ENCODE measurements at regions not wholly inside any gene's neighbourhood (a gene's known extent, or its start where the extent isn't known, plus 50 kb on each side); places are given as distances from the start of the nearest gene placed in this dataset.

GRCh38 chr18:77811503-77811902, 561.9 kb downstream of the GALR1 start:
- H3K4me1 Mint-ChIP-seq: no peaks in the 10 kb centered on the region
- ATAC-seq (ENCODE audit: low read depth in 2 of 2) (no peak), DNase-seq (no peak)
- H3K36me3 ChIP-seq (ENCODE audit: control insufficient read depth, insufficient read depth, low read length): no peaks in the 10 kb centered on the region
- no peak overlapping the region for H3K4me3 Mint-ChIP-seq
- H3K9me3 Mint-ChIP-seq: peaks cover 0 to 4% (median 0%) of the 10 kb centered on the region in 7 donors
- H3K27ac ChIP-seq (ENCODE audit: insufficient read depth, low read length, poor library complexity, severe bottlenecking): no peak overlapping the region
- no peaks in the 10 kb centered on the region for H3K27me3 ChIP-seq (ENCODE audit: control insufficient read depth, insufficient read depth, low read length)
- no peaks in the 10 kb centered on the region for H3K36me3 Mint-ChIP-seq
- no peaks in the 10 kb centered on the region for H3K9me3 ChIP-seq (ENCODE audit: control insufficient read depth in 2 of 2, low read length in 2 of 2)
- H3K27me3 Mint-ChIP-seq: no peaks in the 10 kb centered on the region
- no peak overlapping the region for H3K4me3 ChIP-seq (ENCODE audit: low read depth, low read length)
- H3K4me1 ChIP-seq (ENCODE audit: control insufficient read depth, insufficient read depth, low read length, poor library complexity, severe bottlenecking): no peaks in the 10 kb centered on the region
- H3K27ac Mint-ChIP-seq: no peak overlapping the region

GRCh38 chr18:77815666-77816338, 566.2 kb downstream of the GALR1 start:
- Mint-ChIP-seq H3K4me3 (no peak overlapping the region), H3K27ac (no peak overlapping the region), H3K36me3 (no peaks in the 10 kb centered on the region), H3K27me3 (no peaks in the 10 kb centered on the region), H3K4me1 (no peaks in the 10 kb centered on the region), H3K9me3 (peaks cover 0 to 4% (median 0%) of the 10 kb centered on the region in 7 donors)
- no peaks in the 10 kb centered on the region for H3K36me3 ChIP-seq (ENCODE audit: control insufficient read depth, insufficient read depth, low read length)
- DNase-seq (no peak), ATAC-seq (ENCODE audit: low read depth in 2 of 2) (no peak)
- no peak overlapping the region for H3K4me3 ChIP-seq (ENCODE audit: low read depth, low read length)
- no peaks in the 10 kb centered on the region for H3K27me3 ChIP-seq (ENCODE audit: control insufficient read depth, insufficient read depth, low read length)
- no peak overlapping the region for H3K27ac ChIP-seq (ENCODE audit: insufficient read depth, low read length, poor library complexity, severe bottlenecking)
- H3K9me3 ChIP-seq (ENCODE audit: control insufficient read depth in 2 of 2, low read length in 2 of 2): no peaks in the 10 kb centered on the region
- no peaks in the 10 kb centered on the region for H3K4me1 ChIP-seq (ENCODE audit: control insufficient read depth, insufficient read depth, low read length, poor library complexity, severe bottlenecking)

- H3K36me3 ChIP-seq (ENCODE audit: control insufficient read depth, insufficient read depth, low read length): no peaks in the 10 kb centered on the region
- no peaks in the 10 kb centered on the region for H3K27me3 Mint-ChIP-seq
- no peak overlapping the region for H3K27ac Mint-ChIP-seq
- DNase-seq (no peak), ATAC-seq (ENCODE audit: low read depth in 2 of 2) (no peak)
- H3K27ac ChIP-seq (ENCODE audit: insufficient read depth, low read length, poor library complexity, severe bottlenecking): no peak overlapping the region
- no peaks in the 10 kb centered on the region for H3K9me3 ChIP-seq (ENCODE audit: control insufficient read depth in 2 of 2, low read length in 2 of 2)
- peaks cover 0 to 4% (median 0%) of the 10 kb centered on the region in 7 donors for H3K9me3 Mint-ChIP-seq
- H3K27me3 ChIP-seq (ENCODE audit: control insufficient read depth, insufficient read depth, low read length): no peaks in the 10 kb centered on the region
- H3K36me3 Mint-ChIP-seq: no peaks in the 10 kb centered on the region
- H3K4me1 ChIP-seq (ENCODE audit: control insufficient read depth, insufficient read depth, low read length, poor library complexity, severe bottlenecking): no peaks in the 10 kb centered on the region
- H3K4me3 ChIP-seq (ENCODE audit: low read depth, low read length): no peak overlapping the region
- H3K4me1 Mint-ChIP-seq: no peaks in the 10 kb centered on the region
- no peak overlapping the region for H3K4me3 Mint-ChIP-seq
Observed at GRCh38 chr18:77818328-77818727, 568.7 kb downstream of the GALR1 start.

GRCh38 chr18:77820472-77820871, 570.8 kb downstream of the GALR1 start:
- DNase-seq: no peak
- H3K27me3 Mint-ChIP-seq: no peaks in the 10 kb centered on the region
- no peaks in the 10 kb centered on the region for H3K4me1 Mint-ChIP-seq
- H3K36me3 ChIP-seq (ENCODE audit: control insufficient read depth, insufficient read depth, low read length): no peaks in the 10 kb centered on the region
- no peaks in the 10 kb centered on the region for H3K9me3 ChIP-seq (ENCODE audit: control insufficient read depth in 2 of 2, low read length in 2 of 2)
- no peak overlapping the region for H3K27ac ChIP-seq (ENCODE audit: insufficient read depth, low read length, poor library complexity, severe bottlenecking)
- H3K4me3 ChIP-seq (ENCODE audit: low read depth, low read length): no peak overlapping the region
- H3K4me1 ChIP-seq (ENCODE audit: control insufficient read depth, insufficient read depth, low read length, poor library complexity, severe bottlenecking): no peaks in the 10 kb centered on the region
- peaks cover 0 to 4% (median 0%) of the 10 kb centered on the region in 7 donors for H3K9me3 Mint-ChIP-seq
- no peak overlapping the region for H3K27ac Mint-ChIP-seq
- ATAC-seq (ENCODE audit: low read depth in 2 of 2): no peak
- no peaks in the 10 kb centered on the region for H3K36me3 Mint-ChIP-seq
- H3K4me3 Mint-ChIP-seq: no peak overlapping the region
- no peaks in the 10 kb centered on the region for H3K27me3 ChIP-seq (ENCODE audit: control insufficient read depth, insufficient read depth, low read length)

- no peak for ATAC-seq (ENCODE audit: low read depth in 2 of 2)
- H3K9me3 Mint-ChIP-seq: peaks cover 0 to 4% (median 0%) of the 10 kb centered on the region in 7 donors
Observed at GRCh38 chr18:77821892-77822291, 572.2 kb downstream of the GALR1 start.

GRCh38 chr18:77822632-77823031, 573.0 kb downstream of the GALR1 start:
- Histone ChIP-seq H3K4me1 (ENCODE audit: control insufficient read depth, insufficient read depth, low read length, poor library complexity, severe bottlenecking) (no peaks in the 10 kb centered on the region), H3K27ac (ENCODE audit: insufficient read depth, low read length, poor library complexity, severe bottlenecking) (no peak overlapping the region), H3K9me3 (ENCODE audit: control insufficient read depth in 2 of 2, low read length in 2 of 2) (no peaks in the 10 kb centered on the region), H3K36me3 (ENCODE audit: control insufficient read depth, insufficient read depth, low read length) (no peaks in the 10 kb centered on the region), H3K27me3 (ENCODE audit: control insufficient read depth, insufficient read depth, low read length) (no peaks in the 10 kb centered on the region), H3K4me3 (ENCODE audit: low read depth, low read length) (no peak overlapping the region)
- Mint-ChIP-seq H3K9me3 (peaks cover 0 to 4% (median 0%) of the 10 kb centered on the region in 7 donors), H3K4me3 (no peak overlapping the region), H3K27ac (no peak overlapping the region), H3K27me3 (no peaks in the 10 kb centered on the region), H3K36me3 (no peaks in the 10 kb centered on the region), H3K4me1 (no peaks in the 10 kb centered on the region)
- DNase-seq (no peak), ATAC-seq (ENCODE audit: low read depth in 2 of 2) (no peak)

More at GRCh38 chr18:77821892-77822291, 572.2 kb downstream of the GALR1 start:
- H3K4me1 ChIP-seq (ENCODE audit: control insufficient read depth, insufficient read depth, low read length, poor library complexity, severe bottlenecking): no peaks in the 10 kb centered on the region
- no peak for DNase-seq
- no peaks in the 10 kb centered on the region for H3K36me3 ChIP-seq (ENCODE audit: control insufficient read depth, insufficient read depth, low read length)
- Mint-ChIP-seq H3K4me3 (no peak overlapping the region), H3K4me1 (no peaks in the 10 kb centered on the region), H3K27ac (no peak overlapping the region), H3K27me3 (no peaks in the 10 kb centered on the region), H3K36me3 (no peaks in the 10 kb centered on the region)
- H3K27me3 ChIP-seq (ENCODE audit: control insufficient read depth, insufficient read depth, low read length): no peaks in the 10 kb centered on the region
- no peak overlapping the region for H3K27ac ChIP-seq (ENCODE audit: insufficient read depth, low read length, poor library complexity, severe bottlenecking)
- H3K4me3 ChIP-seq (ENCODE audit: low read depth, low read length): no peak overlapping the region
- no peaks in the 10 kb centered on the region for H3K9me3 ChIP-seq (ENCODE audit: control insufficient read depth in 2 of 2, low read length in 2 of 2)

GRCh38 chr18:77833807-77834206, 584.2 kb downstream of the GALR1 start:
- Histone ChIP-seq H3K36me3 (ENCODE audit: control insufficient read depth, insufficient read depth, low read length) (no peaks in the 10 kb centered on the region), H3K9me3 (ENCODE audit: control insufficient read depth in 2 of 2, low read length in 2 of 2) (no peaks in the 10 kb centered on the region), H3K4me3 (ENCODE audit: low read depth, low read length) (no peak overlapping the region), H3K27ac (ENCODE audit: insufficient read depth, low read length, poor library complexity, severe bottlenecking) (no peak overlapping the region), H3K27me3 (ENCODE audit: control insufficient read depth, insufficient read depth, low read length) (no peaks in the 10 kb centered on the region), H3K4me1 (ENCODE audit: control insufficient read depth, insufficient read depth, low read length, poor library complexity, severe bottlenecking) (no peaks in the 10 kb centered on the region)
- no peak for ATAC-seq (ENCODE audit: low read depth in 2 of 2)
- Mint-ChIP-seq H3K4me3 (no peak overlapping the region), H3K9me3 (peaks cover 0 to 2% (median 0%) of the 10 kb centered on the region in 7 donors), H3K27me3 (no peaks in the 10 kb centered on the region), H3K27ac (no peak overlapping the region), H3K36me3 (no peaks in the 10 kb centered on the region), H3K4me1 (no peaks in the 10 kb centered on the region)
- no peak for DNase-seq

- H3K36me3 Mint-ChIP-seq: no peaks in the 10 kb centered on the region
- ATAC-seq (ENCODE audit: low read depth in 2 of 2) (no peak), DNase-seq (no peak)
- H3K4me1 Mint-ChIP-seq: no peaks in the 10 kb centered on the region
- no peak overlapping the region for H3K27ac Mint-ChIP-seq
- H3K27me3 ChIP-seq (ENCODE audit: control insufficient read depth, insufficient read depth, low read length): no peaks in the 10 kb centered on the region
- H3K9me3 ChIP-seq (ENCODE audit: control insufficient read depth in 2 of 2, low read length in 2 of 2): no peaks in the 10 kb centered on the region
- H3K27me3 Mint-ChIP-seq: peaks cover 6% of the 10 kb centered on the region
- no peaks in the 10 kb centered on the region for H3K9me3 Mint-ChIP-seq
- no peak overlapping the region for H3K4me3 ChIP-seq (ENCODE audit: low read depth, low read length)
- H3K36me3 ChIP-seq (ENCODE audit: control insufficient read depth, insufficient read depth, low read length): no peaks in the 10 kb centered on the region
- H3K4me1 ChIP-seq (ENCODE audit: control insufficient read depth, insufficient read depth, low read length, poor library complexity, severe bottlenecking): no peaks in the 10 kb centered on the region
- no peak overlapping the region for H3K27ac ChIP-seq (ENCODE audit: insufficient read depth, low read length, poor library complexity, severe bottlenecking)
- H3K4me3 Mint-ChIP-seq: no peak overlapping the region
Observed at GRCh38 chr18:77851802-77852201, 602.2 kb downstream of the GALR1 start.
